GM23338 (cell line): ENCODE measurements at regions not wholly inside any gene's neighbourhood (a gene's known extent, or its start where the extent isn't known, plus 50 kb on each side); places are given as distances from the start of the nearest gene placed in this dataset.

Experiments
- ATAC-seq: fragments of 200-7000 bp; cut with Tn5 transposase; 3 replicates; pipeline ENCODE4 v1.9.1; 2020
- DNase-seq: peaks from one replicate; pipeline ENCODE4 v3.0.0-alpha.2; 2015; ENCODE audit warnings: low spot score
- H2AFZ ChIP-seq: fragments of 200-600 bp; sonication (generic); 2 replicates; pipeline ENCODE4 v1.8.0; 2016; ENCODE audit warnings: antibody characterized with exemption, mild to moderate bottlenecking, moderate library complexity
- H3F3A ChIP-seq: fragments of 200-600 bp; sonication (generic); replicated peaks from 2 replicates; pipeline ENCODE4 v1.8.0; 2017; ENCODE audit warnings: antibody characterized with exemption, mixed run types, low read depth
- H3K27ac ChIP-seq: fragments of 200-600 bp; sonication (generic); 2 replicates; pipeline ENCODE4 v1.6.1; 2016; ENCODE audit warnings: low read depth
- H3K27me3 ChIP-seq: fragments of 200-600 bp; sonication (generic); 2 replicates; pipeline ENCODE4 v1.8.0; 2016; ENCODE audit warnings: mild to moderate bottlenecking, mixed run types, moderate library complexity; ENCODE audit not compliant: insufficient read depth
- H3K36me3 ChIP-seq: fragments of 200-600 bp; sonication (generic); 2 replicates; pipeline ENCODE4 v1.8.0; 2016; ENCODE audit warnings: mild to moderate bottlenecking; ENCODE audit not compliant: insufficient read depth
- H3K4me1 ChIP-seq: fragments of 200-600 bp; sonication (generic); 2 replicates; pipeline ENCODE4 v1.8.0; 2016; ENCODE audit warnings: mild to moderate bottlenecking, moderate library complexity; ENCODE audit not compliant: insufficient read depth
- H3K4me2 ChIP-seq: fragments of 200-600 bp; sonication (generic); 2 replicates; pipeline ENCODE4 v1.7.1; 2017; ENCODE audit warnings: mixed run types
- H3K4me3 ChIP-seq: fragments of 200-600 bp; sonication (generic); 2 replicates; pipeline ENCODE4 v1.6.1; 2016; ENCODE audit warnings: mixed run types
- H3K79me2 ChIP-seq: fragments of 200-600 bp; sonication (generic); replicated peaks from 2 replicates; pipeline ENCODE4 v1.8.0; 2017; ENCODE audit warnings: mild to moderate bottlenecking; ENCODE audit not compliant: insufficient read depth
- H3K9me2 ChIP-seq: fragments of 200-600 bp; sonication (generic); 2 replicates; pipeline ENCODE4 v1.8.0; 2017; ENCODE audit not compliant: insufficient read depth
- H4K20me1 ChIP-seq: fragments of 200-600 bp; sonication (generic); replicated peaks from 2 replicates; pipeline ENCODE4 v1.8.0; 2017; ENCODE audit warnings: mild to moderate bottlenecking; ENCODE audit not compliant: insufficient read depth
- H3K27ac Mint-ChIP-seq: 2 replicates; pipeline ENCODE4 v1.8.0; 2020; ENCODE audit warnings: inconsistent platforms, mild to moderate bottlenecking, moderate library complexity, mixed read lengths
- H3K27me3 Mint-ChIP-seq: 3 replicates; pipeline ENCODE4 v1.8.0; 2022; ENCODE audit warnings: low read depth, mild to moderate bottlenecking, moderate library complexity, mixed read lengths, inconsistent platforms; ENCODE audit not compliant: insufficient read depth, poor library complexity
- H3K36me3 Mint-ChIP-seq: 3 replicates; pipeline ENCODE4 v1.8.0; 2021; ENCODE audit warnings: low read depth, mild to moderate bottlenecking, inconsistent platforms, moderate library complexity, mixed read lengths
- H3K4me1 Mint-ChIP-seq: 3 replicates; pipeline ENCODE4 v1.8.0; 2020; ENCODE audit warnings: mild to moderate bottlenecking, inconsistent platforms, mixed read lengths
- H3K4me3 Mint-ChIP-seq: 3 replicates; pipeline ENCODE4 v1.8.0; 2021; ENCODE audit warnings: moderate library complexity, mild to moderate bottlenecking, inconsistent platforms, mixed read lengths
- H3K9me3 Mint-ChIP-seq: 3 replicates; pipeline ENCODE4 v1.8.0; 2020; ENCODE audit warnings: moderate library complexity, mild to moderate bottlenecking, inconsistent platforms, mixed read lengths
- CTCF ChIP-seq, 2 experiments: fragments of 200-600 bp in 1 of 2; sonication (generic) in 1 of 2; conservative IDR thresholded peaks; 2 replicates each; pipeline versions ENCODE4 v1.5.1 to v1.6.1; 2016 to 2017; ENCODE audit warnings: antibody characterized with exemption in 2 of 2, low read depth in 2 of 2, mild to moderate bottlenecking in 2 of 2, moderate library complexity in 1 of 2
- EZH2 ChIP-seq: fragments of 200-600 bp; sonication (generic); IDR thresholded peaks from one replicate; pipeline ENCODE4 v1.8.0; 2017; ENCODE audit warnings: antibody characterized with exemption, mild to moderate bottlenecking, low read depth; ENCODE audit not compliant: unreplicated experiment
- EZH2phosphoT487 ChIP-seq: fragments of 200-600 bp; sonication (generic); IDR thresholded peaks from one replicate; pipeline ENCODE4 v1.8.1; 2018; ENCODE audit warnings: antibody characterized with exemption; ENCODE audit not compliant: unreplicated experiment
- NANOG ChIP-seq: IDR thresholded peaks from 2 replicates; pipeline ENCODE4 v1.6.1; 2016; ENCODE audit warnings: antibody characterized with exemption, borderline replicate concordance
- STAT1 ChIP-seq: IDR thresholded peaks from one replicate; pipeline ENCODE4 v1.6.1; 2016; ENCODE audit warnings: antibody characterized with exemption; ENCODE audit not compliant: unreplicated experiment
- ZNF114 ChIP-seq: fragments of 250-450 bp; sonication (Bioruptor Pico); IDR thresholded peaks from 2 replicates; pipeline ENCODE4 v1.5.0; 2020; ENCODE audit warnings: mild to moderate bottlenecking, moderate library complexity
- ZNF331 ChIP-seq: fragments of 250-450 bp; sonication (Bioruptor Pico); IDR thresholded peaks from 2 replicates; pipeline ENCODE4 v1.5.0; 2020; ENCODE audit warnings: low read depth, mild to moderate bottlenecking, moderate library complexity
- ZNF462 ChIP-seq: fragments of 250-450 bp; sonication (Bioruptor Pico); IDR thresholded peaks from 2 replicates; pipeline ENCODE4 v1.5.0; 2020; ENCODE audit warnings: mild to moderate bottlenecking, moderate library complexity

- no peak for TF ChIP-seq ZNF462 (CRISPR knock-in tag)
- no peak for TF ChIP-seq NANOG
Observed at GRCh38 chr5:175103746-175104145, 340.2 kb downstream of the DRD1 start (continued).

- Histone ChIP-seq H3K4me3 (no peak overlapping the region), H3K4me1 (no peaks in the 10 kb centered on the region), H3F3A (no peaks in the 10 kb centered on the region), H2AFZ (no peak overlapping the region), H3K27me3 (no peaks in the 10 kb centered on the region), H3K4me2 (no peak overlapping the region), H3K9me2 (peaks cover 7% of the 10 kb centered on the region; the same call in 1 of the 2 replicates), H3K79me2 (no peaks in the 10 kb centered on the region), H3K27ac (no peak overlapping the region), H4K20me1 (no peaks in the 10 kb centered on the region), H3K36me3 (no peaks in the 10 kb centered on the region)
- Mint-ChIP-seq H3K9me3 (no peaks in the 10 kb centered on the region), H3K27me3 (peaks cover 1% of the 10 kb centered on the region), H3K27ac (no peak overlapping the region), H3K4me3 (no peak overlapping the region), H3K36me3 (no peaks in the 10 kb centered on the region), H3K4me1 (no peaks in the 10 kb centered on the region)
- TF ChIP-seq EZH2phosphoT487 (no peak), EZH2 (no peak), ZNF114 (CRISPR knock-in tag) (no peak), CTCF (conservative IDR thresholded peaks at IDR 0.05; ENCODE audit: low read depth in 2 of 2) (no peak), ZNF331 (CRISPR knock-in tag) (no peak), STAT1 (no peak)
- ATAC-seq = no peak
- DNase-seq = no peak
Observed at GRCh38 chr5:175102717-175103116, 341.3 kb downstream of the DRD1 start.
